ENCODE measurements at regions not wholly inside any gene's neighbourhood (a gene's known extent, or its start where the extent isn't known, plus 50 kb on each side); places are given as distances from the start of the nearest gene placed in this dataset.
A peak's percentile ranks its signal among the peaks of the same experiment; 100 is the strongest.

DNA sequence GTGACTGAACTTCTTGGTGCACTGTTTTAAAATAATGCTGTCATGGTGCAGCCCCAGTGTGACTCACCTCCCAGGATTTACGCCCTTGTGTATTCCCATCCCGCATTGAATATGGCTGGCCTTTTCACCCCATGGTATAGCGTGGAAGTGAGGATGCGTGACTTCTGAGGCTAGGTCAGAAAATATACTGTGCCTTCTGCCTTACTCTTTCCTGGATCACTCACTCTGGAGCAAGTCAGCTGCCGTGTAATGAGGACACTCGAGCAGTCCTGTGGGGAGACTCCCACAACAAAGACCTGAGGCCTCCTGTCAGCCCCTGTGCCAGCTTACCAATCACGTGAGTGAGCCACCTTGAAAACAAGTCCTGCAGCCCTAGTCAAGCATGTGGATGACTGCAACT, 471.9 kb upstream of the KIRREL3 start:
- Mint-ChIP-seq H3K9me3 (no peaks in the 10 kb centered on the region), H3K27ac (peak overlapping the region in 1 of 2 donors; percentile 12), H3K36me3 (no peaks in the 10 kb centered on the region)
- no peak for DNase-seq (ENCODE audit: low spot score in 2 of 2)
- ATAC-seq, result no peak

DNA sequence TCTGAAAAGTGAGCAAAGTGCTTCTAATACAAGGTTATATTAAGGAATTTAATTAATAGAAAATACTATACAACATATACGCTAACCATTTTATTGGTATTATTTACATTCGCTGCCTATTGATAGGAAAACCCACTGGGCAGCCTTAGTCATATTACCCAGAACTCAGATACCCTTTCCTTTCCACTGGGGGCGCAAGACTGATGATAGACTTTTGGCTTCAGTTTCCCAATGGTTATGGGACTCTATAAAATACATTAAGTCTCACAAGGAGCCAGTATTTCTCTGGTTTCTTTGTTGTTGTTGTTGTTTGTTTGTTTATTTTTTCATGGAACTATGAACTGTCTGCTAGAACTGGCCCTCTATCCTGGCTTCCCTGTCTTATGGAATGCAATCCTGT, 471.1 kb upstream of the KIRREL3 start:
- H3K36me3 Mint-ChIP-seq, result no peaks in the 10 kb centered on the region
- no peak for DNase-seq (ENCODE audit: low spot score in 2 of 2)
- H3K9me3 Mint-ChIP-seq, result no peaks in the 10 kb centered on the region
- ATAC-seq, result no peak
- no peak overlapping the region for H3K27ac Mint-ChIP-seq

DNA sequence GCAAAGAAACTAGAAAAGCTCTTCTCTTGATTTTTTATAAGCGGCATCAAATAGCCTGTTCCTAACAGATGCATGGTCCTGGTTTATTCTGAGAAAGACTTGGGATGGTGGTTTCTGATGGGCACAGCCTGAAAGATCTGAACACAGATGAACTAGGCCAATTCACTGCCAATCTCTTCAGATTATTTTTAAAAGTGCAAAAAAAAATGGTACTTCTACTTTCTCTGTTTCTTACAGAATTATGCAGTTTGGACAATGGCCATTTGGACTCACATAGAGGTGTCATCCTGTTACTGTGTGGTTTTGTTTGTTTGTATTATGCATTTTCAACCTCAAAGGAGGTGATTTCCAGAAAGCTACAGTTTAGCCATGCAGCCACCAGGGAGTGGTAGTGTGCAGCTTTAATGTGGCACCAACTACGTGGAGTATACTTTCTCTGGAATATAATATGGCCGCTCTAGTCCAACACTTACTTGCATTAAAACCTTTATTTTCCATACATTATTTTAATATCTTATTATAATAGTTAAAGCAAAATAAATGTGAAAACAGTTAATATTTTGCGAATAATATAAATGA, 469.8 kb upstream of the KIRREL3 start:
- H3K9me3 Mint-ChIP-seq, result no peaks in the 10 kb centered on the region
- H3K27ac Mint-ChIP-seq, result no peak overlapping the region
- ATAC-seq (peak in 1 of 2 donors; percentile 43), DNase-seq (ENCODE audit: low spot score in 2 of 2) (peak in 1 of 2 donors; percentile 5)
- H3K36me3 Mint-ChIP-seq, result no peaks in the 10 kb centered on the region

DNA sequence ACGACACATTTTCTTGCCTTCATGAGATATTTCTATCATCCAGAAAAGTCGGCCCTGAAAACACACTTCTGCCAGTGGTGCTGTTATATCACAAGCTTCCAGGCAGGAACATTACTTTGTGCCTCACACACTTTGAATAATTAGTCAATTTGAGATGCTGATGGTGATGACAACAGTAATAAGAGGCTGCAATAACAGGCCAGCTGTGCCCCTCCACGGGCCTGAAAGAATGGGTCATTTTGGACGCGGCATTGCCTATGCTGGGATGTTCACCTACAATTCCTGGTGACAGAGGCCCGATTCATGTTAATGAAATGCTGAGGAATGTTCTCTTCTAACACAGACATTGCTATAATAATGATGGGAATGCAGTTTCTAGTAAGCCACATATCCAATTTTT, 463.8 kb upstream of the KIRREL3 start:
- Mint-ChIP-seq H3K36me3 (no peaks in the 10 kb centered on the region), H3K9me3 (no peaks in the 10 kb centered on the region), H3K27ac (no peak overlapping the region)
- ATAC-seq (no peak), DNase-seq (ENCODE audit: low spot score in 2 of 2) (no peak)

DNA sequence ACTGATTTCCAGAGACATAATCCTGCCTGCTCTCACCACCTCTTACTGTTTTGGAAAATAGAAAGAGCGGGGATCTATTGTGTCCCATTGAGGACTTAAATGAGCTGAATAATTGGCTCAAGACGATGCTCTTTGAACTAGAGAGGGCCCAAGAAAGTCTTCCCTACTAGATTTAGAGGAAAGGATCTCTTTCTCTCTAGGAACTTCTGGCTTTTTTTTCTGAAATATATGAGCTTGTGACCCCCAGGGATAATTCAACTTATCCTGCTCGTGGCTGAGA, 461.4 kb upstream of the KIRREL3 start:
- no peak for DNase-seq (ENCODE audit: low spot score in 2 of 2)
- Mint-ChIP-seq H3K9me3 (no peaks in the 10 kb centered on the region), H3K36me3 (no peaks in the 10 kb centered on the region), H3K27ac (no peak overlapping the region)
- no peak for ATAC-seq

DNA sequence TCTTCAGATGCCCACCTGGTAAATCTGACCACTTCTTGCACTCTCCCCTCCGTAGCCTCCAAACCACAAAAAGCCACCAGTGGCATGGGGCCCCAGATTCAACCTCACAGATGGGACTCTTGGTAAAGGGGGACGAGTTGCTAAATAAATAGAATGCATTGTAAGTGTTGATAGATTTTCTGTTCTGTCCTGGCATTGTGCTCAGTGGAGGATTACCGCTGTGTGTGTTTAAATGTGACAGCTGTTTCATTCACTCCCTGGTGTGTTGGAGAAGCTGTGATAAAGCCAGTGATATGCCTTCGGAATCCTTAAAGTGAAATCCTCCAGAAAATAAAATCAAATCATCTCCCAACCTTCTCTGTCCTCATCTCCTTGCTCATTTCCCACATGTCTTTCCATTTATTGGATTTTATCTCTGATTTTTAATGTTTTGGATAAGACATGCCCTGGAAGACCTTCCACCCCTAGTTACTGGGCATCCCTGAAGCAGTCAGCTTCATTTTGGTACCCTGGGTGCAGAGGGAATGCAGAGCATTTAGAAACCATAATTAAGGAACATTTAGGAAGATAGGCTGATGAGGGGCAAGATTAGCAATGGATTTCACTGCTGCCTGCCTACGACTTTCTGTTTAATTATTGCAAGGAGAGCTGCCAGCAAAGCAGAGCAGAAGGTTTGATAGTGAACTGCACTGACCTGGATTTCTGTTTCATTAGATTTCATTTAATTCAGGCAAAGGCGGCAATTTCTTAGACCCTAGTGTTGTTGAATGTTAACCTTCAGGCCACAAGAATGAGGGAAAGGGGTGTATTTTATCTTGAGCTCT, 460.9 kb upstream of the KIRREL3 start:
- no peaks in the 10 kb centered on the region for H3K9me3 Mint-ChIP-seq
- no peak overlapping the region for H3K27ac Mint-ChIP-seq
- H3K36me3 Mint-ChIP-seq, result no peaks in the 10 kb centered on the region
- DNase-seq (ENCODE audit: low spot score in 2 of 2) (no peak), ATAC-seq (no peak)

DNA sequence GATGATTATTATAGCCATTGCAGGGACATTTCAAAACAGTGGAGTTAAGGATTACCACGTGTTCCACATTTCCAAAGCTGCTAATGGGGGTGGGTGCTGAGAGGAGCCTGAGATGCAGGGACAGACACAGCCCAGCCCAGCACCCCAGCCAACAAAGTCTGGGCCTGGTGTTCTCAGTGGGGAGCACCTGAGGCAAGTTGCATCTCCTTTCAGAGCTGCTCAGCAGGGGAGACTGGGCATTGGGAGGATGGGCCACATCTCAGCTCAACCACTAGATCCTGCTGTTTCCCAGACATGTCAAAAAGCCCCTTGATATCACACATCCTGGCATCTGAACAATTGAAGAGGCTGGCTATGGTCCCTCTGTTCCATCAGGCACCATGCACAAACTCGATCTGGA, 458.0 kb upstream of the KIRREL3 start:
- H3K27ac Mint-ChIP-seq, result no peak overlapping the region
- no peaks in the 10 kb centered on the region for H3K36me3 Mint-ChIP-seq
- no peaks in the 10 kb centered on the region for H3K9me3 Mint-ChIP-seq
- DNase-seq (ENCODE audit: low spot score in 2 of 2) (no peak), ATAC-seq (no peak)

DNA sequence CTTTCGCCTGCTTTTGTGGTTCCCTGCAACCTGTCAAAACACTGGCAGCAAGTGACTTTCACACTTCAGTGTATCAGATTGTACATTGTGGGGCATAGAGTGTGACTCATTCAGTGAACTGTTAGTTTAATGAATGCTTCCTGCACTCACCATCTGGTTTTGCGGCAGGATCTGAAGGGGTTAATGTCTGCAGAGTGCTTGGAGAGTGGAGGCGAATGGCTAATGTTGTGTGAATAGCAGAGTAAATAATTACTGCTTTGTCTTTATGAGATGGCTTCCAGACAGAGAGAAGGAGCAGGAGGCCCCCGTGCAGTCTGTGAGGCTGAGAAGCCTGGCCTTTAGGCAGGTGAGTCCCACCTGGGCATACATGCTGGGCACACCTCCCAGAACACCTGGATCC, 454.3 kb upstream of the KIRREL3 start:
- no peaks in the 10 kb centered on the region for H3K9me3 Mint-ChIP-seq
- ATAC-seq (no peak), DNase-seq (ENCODE audit: low spot score in 2 of 2) (no peak)
- H3K36me3 Mint-ChIP-seq, result no peaks in the 10 kb centered on the region
- no peak overlapping the region for H3K27ac Mint-ChIP-seq

DNA sequence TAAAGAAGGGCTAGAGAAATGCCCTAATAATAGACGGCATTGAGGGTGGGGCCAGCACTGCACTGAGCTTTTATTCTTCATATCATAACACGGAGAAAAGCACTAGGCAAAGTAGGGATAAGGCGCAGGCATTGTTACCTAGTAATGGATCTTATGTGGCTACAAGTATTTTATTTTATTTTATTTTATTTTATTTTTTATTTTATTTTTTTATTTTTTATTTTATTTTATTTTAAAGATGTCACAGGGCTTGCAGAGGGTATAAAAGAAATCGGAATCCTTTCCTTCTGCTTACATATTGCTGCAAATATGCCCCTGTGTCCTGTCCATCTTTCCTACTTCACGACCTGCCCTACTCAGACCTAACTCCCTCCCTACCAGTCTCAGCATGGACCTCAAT, 452.0 kb upstream of the KIRREL3 start:
- Mint-ChIP-seq H3K36me3 (no peaks in the 10 kb centered on the region), H3K9me3 (no peaks in the 10 kb centered on the region), H3K27ac (no peak overlapping the region)
- ATAC-seq (no peak), DNase-seq (ENCODE audit: low spot score in 2 of 2) (no peak)

DNA sequence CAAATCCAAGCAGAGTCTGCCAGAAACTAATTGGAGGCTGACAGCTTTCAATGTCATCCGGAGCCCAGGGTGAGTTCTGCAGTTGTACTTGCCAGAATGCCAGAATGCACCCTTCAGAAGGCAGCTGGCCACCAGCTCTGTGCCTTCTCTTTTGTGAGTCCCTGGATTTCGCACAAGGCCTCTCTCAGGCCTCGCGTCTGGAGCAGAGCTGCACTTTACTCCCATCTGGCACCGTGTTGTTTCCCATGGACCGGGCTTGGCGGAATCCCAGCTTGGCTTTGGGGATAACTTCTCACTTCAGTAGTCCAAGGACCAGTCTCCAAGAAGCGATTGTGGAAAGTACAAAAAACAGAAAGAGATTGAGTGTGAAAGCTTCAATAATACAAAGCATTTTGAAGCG, 451.3 kb upstream of the KIRREL3 start:
- no peaks in the 10 kb centered on the region for H3K9me3 Mint-ChIP-seq

DNA sequence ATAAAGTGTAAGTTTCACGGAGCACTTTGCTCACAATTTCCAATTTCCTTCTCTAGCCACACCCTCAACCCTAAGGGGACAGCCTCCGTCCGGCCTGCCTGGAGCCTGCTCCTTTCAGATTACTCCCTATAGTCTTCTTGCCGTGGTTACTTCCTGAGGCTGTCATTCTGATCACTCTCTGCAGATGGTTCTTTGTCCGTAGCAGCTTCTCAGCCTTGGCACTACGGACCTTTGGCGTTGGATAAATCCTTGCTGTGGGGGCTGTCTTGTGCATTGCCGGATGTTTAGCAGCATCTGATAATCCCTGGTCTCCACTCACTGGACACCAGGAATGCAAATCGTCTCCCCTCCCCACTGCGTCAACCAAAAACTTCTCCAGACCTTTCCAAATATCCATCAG, 447.5 kb upstream of the KIRREL3 start:
- Mint-ChIP-seq H3K36me3 (no peaks in the 10 kb centered on the region), H3K27ac (no peak overlapping the region)
- no peak for ATAC-seq

More for the DNA sequence above, 451.3 kb upstream of the KIRREL3 start:
- ATAC-seq (no peak), DNase-seq (ENCODE audit: low spot score in 2 of 2) (no peak)
- Mint-ChIP-seq H3K27ac (no peak overlapping the region), H3K36me3 (no peaks in the 10 kb centered on the region)

DNA sequence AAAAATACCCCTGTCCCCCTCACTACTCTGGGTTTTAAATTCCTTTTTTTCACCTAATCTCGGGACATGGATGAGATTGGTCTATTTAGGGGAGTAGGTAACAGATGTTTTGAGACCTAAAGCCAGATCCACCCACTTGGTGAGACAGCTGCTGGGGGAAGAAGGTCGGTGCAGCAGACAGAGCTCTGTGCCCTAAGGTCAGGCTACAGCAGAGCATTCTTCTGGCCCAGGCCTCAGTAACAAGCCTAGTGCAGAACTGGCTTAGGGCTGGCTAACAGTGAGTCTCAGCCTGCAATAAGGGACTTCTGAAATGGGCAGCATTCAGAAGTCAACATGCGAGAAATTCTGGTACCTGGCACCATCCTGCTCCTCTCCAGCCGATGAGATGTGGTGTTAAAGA, 444.9 kb upstream of the KIRREL3 start:
- H3K36me3 Mint-ChIP-seq, result no peaks in the 10 kb centered on the region
- no peak overlapping the region for H3K27ac Mint-ChIP-seq
- ATAC-seq (no peak), DNase-seq (ENCODE audit: low spot score in 2 of 2) (no peak)
- no peaks in the 10 kb centered on the region for H3K9me3 Mint-ChIP-seq

More for the DNA sequence above, 447.5 kb upstream of the KIRREL3 start:
- DNase-seq (ENCODE audit: low spot score in 2 of 2), result no peak
- H3K9me3 Mint-ChIP-seq, result no peaks in the 10 kb centered on the region

DNA sequence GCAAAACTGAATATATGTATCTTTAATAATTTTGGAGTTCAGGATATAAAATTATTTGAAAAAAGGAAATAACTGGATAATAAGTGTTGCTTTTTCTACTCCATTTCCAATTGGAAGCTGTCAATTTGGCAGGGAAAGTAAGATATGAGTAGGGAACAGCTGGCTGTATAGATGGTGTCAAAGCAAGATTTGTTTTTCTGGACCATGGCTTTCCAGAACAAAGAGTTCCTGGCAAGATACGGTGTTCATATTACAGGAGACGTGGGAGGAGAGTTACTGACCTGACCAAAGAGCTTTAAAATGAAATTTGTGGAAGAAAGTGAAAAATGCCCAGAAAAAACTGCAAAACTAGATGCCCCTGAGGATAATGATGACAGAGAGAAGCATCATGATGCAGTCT, 442.7 kb upstream of the KIRREL3 start:
- no peak overlapping the region for H3K27ac Mint-ChIP-seq
- DNase-seq (ENCODE audit: low spot score in 2 of 2) (no peak), ATAC-seq (no peak)
- no peaks in the 10 kb centered on the region for H3K9me3 Mint-ChIP-seq
- no peaks in the 10 kb centered on the region for H3K36me3 Mint-ChIP-seq

DNA sequence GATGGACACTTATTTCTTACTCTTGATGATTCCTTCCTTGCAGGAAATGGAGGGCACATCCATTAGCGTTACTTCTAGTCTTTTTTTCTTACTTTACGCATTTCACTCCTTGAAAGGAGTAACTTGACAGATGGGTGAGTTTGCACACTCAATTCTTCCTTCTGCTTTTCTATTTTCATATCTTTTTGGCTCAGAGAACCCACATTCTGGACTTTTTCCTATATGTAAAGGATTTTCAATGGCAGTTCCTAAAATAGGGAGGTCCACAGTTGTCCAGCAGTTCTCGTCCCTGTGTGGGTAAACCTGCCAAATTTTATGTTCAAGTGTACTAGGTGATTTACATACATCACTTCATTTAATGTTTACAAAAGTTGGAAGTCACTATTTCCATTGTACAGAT, 440.0 kb upstream of the KIRREL3 start:
- H3K9me3 Mint-ChIP-seq, result peaks cover 0 to 4% of the 10 kb centered on the region in 2 donors
- H3K27ac Mint-ChIP-seq, result no peak overlapping the region
- H3K36me3 Mint-ChIP-seq, result no peaks in the 10 kb centered on the region
- ATAC-seq (no peak), DNase-seq (ENCODE audit: low spot score in 2 of 2) (no peak)

DNA sequence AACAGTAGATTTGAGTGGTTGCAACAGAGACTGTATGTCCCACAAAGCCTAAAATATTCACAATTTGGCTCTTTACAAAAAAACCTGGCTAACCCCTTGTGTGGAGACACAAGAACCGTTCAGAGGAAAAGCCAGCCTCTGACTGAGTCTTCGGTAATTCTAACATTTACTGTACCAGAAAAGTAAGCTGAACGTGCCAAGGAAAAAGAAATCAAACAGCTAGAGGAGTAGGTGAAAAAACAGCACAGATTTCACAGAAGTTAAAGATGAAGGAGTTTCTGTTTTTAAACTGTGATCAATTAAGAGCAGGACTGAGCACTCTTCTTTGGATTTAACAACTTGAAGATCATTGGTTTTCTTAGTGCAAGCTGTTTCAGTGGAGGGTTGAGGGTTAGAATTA, 424.7 kb upstream of the KIRREL3 start:
- DNase-seq (ENCODE audit: low spot score in 2 of 2), result no peak
- ATAC-seq, result no peak
- Mint-ChIP-seq H3K36me3 (no peaks in the 10 kb centered on the region), H3K27ac (no peak overlapping the region), H3K9me3 (no peaks in the 10 kb centered on the region)

DNA sequence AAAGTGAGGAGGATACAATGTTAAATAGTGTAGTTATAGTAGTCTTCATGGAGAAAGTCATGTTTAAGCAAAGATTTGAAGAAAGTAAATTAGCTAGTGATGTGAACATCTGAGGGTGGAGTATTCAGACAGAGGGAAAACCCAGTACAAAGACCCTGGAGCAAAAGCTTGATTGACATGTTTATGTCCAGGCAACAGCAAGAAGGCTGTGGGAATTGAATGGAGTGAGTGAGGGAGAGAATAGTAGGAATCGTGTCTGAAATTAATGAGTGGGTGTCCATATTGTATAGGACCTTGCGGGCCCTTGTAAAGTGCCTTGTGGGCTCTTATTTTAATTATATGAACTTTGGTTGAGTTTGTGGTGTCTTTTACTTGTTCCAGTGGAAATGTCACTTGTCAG, 424.1 kb upstream of the KIRREL3 start:
- no peak for DNase-seq (ENCODE audit: low spot score in 2 of 2)
- Mint-ChIP-seq H3K27ac (no peak overlapping the region), H3K36me3 (no peaks in the 10 kb centered on the region), H3K9me3 (no peaks in the 10 kb centered on the region)
- ATAC-seq, result no peak

DNA sequence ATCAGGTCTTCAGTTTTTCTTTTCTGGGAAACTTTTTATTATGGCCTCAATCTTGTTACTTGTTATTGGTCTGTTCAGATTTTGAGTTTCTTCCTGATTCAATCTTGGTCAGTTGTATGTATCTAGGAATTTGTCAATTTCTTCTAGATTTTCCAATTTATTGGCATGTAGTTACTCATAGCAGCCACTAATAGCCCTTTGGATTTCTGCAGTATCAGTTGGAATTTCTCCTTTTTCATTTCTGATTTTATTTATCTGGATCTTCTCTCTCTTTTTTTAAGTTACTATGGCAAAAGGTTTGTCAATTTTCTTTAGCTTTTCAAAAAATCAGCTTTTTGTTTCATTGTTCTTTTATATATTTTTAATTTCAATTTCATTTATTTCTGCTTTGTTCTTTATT, 419.6 kb upstream of the KIRREL3 start:
- peaks cover 4% of the 10 kb centered on the region in 2 donors for H3K9me3 Mint-ChIP-seq
- H3K36me3 Mint-ChIP-seq, result no peaks in the 10 kb centered on the region

DNA sequence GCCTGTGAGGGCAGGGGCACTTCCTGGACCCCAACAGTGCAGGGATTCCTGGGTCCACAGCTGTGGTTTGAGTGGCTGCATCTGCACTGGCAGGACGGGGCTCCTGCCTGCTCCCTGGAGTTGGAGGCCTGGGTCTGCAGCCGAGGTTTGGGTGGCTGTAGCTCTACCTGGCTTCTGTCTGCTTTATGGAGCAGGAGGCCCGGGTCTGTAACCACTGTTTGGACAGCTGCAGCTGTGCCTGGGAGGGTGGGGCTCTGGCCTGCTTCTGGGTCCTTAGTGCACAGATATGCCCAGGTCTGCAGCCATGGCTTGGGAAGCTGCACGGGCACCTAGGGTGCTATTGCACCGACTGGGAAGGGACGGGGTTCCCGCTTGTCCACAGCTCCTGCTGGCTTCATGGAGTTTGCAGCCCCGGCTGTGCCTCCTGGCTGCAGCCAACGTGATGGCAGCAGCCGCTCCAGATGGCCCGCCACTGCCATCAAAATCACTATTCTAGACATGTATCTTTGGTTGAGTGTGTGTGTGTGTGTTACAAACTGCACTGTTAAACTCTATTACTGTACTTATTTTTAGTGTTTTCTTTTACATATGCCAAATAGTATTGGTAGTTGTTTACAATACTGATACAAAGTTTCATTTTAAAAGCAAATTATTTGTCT, 412.3 kb upstream of the KIRREL3 start:
- Mint-ChIP-seq H3K9me3 (peaks cover 15 to 16% of the 10 kb centered on the region in 2 donors), H3K36me3 (peaks cover 0 to 10% of the 10 kb centered on the region in 2 donors), H3K27ac (no peak overlapping the region)
- no peak for ATAC-seq
- no peak for DNase-seq (ENCODE audit: low spot score in 2 of 2)

More for the DNA sequence above, 419.6 kb upstream of the KIRREL3 start:
- DNase-seq (ENCODE audit: low spot score in 2 of 2) (no peak), ATAC-seq (no peak)
- H3K27ac Mint-ChIP-seq, result no peak overlapping the region

All from activated naive CD4-positive, alpha-beta T cell treated with anti-CD3 and anti-CD28 coated beads, Interleukin-2, amount 50 U/mL, for 72 hours (primary cell).